ENCODE measurements at regions not wholly inside any gene's neighbourhood (a gene's known extent, or its start where the extent isn't known, plus 50 kb on each side); places are given as distances from the start of the nearest gene placed in this dataset.

DNA sequence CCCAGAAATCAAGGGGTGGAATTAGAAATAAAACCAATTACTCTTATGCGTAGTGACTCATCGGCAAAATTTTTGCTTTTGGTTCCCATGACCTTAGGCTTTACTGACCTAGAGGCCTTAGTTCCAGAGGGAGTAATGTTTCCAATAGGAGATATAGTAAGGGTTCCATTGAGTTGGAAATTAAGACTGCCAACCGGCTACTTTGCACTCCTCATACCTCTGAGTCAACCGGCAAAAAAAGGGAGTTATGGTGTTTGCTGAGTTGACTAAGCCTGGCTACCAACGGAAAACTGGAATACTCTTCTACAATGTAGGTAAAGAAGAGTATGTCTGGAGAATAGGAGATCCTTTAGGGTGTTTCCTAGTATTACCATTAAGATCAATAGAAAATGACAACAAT, 919.8 kb downstream of the CENPC start:
- Histone ChIP-seq H3K36me3 (ENCODE audit: control insufficient read depth, insufficient read depth, low read length) (no peaks in the 10 kb centered on the region), H3K4me1 (ENCODE audit: control insufficient read depth, insufficient read depth, low read length) (no peaks in the 10 kb centered on the region), H3K9me3 (ENCODE audit: control insufficient read depth, insufficient read depth, low read length) (no peaks in the 10 kb centered on the region), H3K4me3 (ENCODE audit: low read depth, low read length) (no peak overlapping the region), H3K27ac (ENCODE audit: low read depth, low read length) (no peak overlapping the region), H3K27me3 (ENCODE audit: control insufficient read depth, insufficient read depth, low read length) (no peaks in the 10 kb centered on the region)
- DNase-seq (ENCODE audit: low read depth in 4 of 6, low spot score in 6 of 6) = no peak
- no CpG with 5 or more reads among the region's 5 CpGs for WGBS (ENCODE audit: insufficient coverage)

DNA sequence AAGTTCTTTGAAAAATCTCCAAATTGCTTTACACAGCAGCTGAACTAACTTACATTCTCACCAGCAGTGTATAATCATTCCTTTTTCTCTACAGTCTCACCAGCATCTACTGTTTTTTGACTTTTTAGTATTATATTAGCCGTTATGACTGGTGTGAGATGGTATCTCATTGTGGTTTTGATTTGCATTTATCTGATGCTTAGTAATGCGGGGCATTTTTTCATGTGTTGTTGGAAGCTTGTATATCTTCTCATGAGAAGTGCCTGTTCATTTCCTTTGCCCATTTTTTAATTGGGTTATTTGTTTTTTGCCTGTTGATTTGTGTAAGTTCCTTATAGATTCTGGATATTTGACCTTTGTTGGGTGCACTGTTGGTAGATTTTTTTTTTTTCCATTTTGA, 931.7 kb downstream of the CENPC start:
- H3K27me3 ChIP-seq (ENCODE audit: control insufficient read depth, insufficient read depth, low read length) = no peaks in the 10 kb centered on the region
- WGBS (ENCODE audit: insufficient coverage) = 100% methylated on average over 1 of the region's 2 CpGs
- no peaks in the 10 kb centered on the region for H3K36me3 ChIP-seq (ENCODE audit: control insufficient read depth, insufficient read depth, low read length)
- peaks cover 2% of the 10 kb centered on the region for H3K9me3 ChIP-seq (ENCODE audit: control insufficient read depth, insufficient read depth, low read length)
- no peak overlapping the region for H3K4me3 ChIP-seq (ENCODE audit: low read depth, low read length)
- DNase-seq (ENCODE audit: low read depth in 4 of 6, low spot score in 6 of 6) = no peak
- no peak overlapping the region for H3K27ac ChIP-seq (ENCODE audit: low read depth, low read length)
- H3K4me1 ChIP-seq (ENCODE audit: control insufficient read depth, insufficient read depth, low read length) = no peaks in the 10 kb centered on the region

DNA sequence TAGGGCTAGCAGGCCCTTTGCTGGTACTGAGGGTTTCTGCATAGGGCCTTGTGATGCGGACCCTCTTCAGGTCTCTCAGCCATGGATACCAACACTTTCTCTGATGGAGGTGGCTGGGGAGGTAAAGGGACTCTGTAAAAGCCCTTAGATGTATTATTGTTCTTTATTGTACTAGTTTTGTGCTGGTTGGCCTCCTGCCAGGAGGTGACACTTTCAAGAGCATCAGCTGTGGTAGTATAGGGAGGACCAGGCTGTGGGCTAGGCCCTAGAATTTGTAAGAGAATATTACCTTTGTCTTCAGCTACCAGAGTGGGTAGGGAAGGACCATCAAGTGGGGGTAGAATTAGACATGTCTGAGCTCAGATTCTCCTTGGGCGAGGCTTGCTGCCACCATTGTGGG, 936.3 kb downstream of the CENPC start:
- no peaks in the 10 kb centered on the region for H3K36me3 ChIP-seq (ENCODE audit: control insufficient read depth, insufficient read depth, low read length)
- 100% methylated on average over 1 of the region's 2 CpGs for WGBS (ENCODE audit: insufficient coverage)
- H3K4me1 ChIP-seq (ENCODE audit: control insufficient read depth, insufficient read depth, low read length) = no peaks in the 10 kb centered on the region
- no peak overlapping the region for H3K27ac ChIP-seq (ENCODE audit: low read depth, low read length)
- H3K9me3 ChIP-seq (ENCODE audit: control insufficient read depth, insufficient read depth, low read length) = no peaks in the 10 kb centered on the region
- H3K4me3 ChIP-seq (ENCODE audit: low read depth, low read length) = no peak overlapping the region
- DNase-seq (ENCODE audit: low read depth in 4 of 6, low spot score in 6 of 6) = no peak
- no peaks in the 10 kb centered on the region for H3K27me3 ChIP-seq (ENCODE audit: control insufficient read depth, insufficient read depth, low read length)

DNA sequence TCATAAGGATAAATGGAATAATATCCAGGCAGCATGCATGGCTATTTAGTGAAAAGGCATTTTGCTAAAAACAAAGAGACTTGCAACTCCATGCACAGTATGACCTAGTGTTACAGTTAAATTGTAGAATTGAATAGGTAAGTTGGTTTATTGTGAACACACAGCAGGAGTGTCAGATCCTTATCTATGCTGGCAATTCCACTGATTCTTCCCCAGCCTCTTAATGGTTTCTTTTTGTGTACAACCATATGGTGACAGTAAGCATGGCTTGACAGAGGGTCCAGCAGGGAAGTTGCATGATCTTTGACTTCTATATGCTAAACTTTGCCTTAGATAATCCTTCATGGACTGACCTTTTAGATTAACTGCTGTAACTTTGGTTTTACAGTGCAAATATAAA, 936.6 kb upstream of the EPHA5 start:
- H3K36me3 ChIP-seq (ENCODE audit: control insufficient read depth, insufficient read depth, low read length) = no peaks in the 10 kb centered on the region
- DNase-seq (ENCODE audit: low read depth in 4 of 6, low spot score in 6 of 6) = peak in 1 of 6 donors; percentile 29
- H3K9me3 ChIP-seq (ENCODE audit: control insufficient read depth, insufficient read depth, low read length) = no peaks in the 10 kb centered on the region
- H3K4me1 ChIP-seq (ENCODE audit: control insufficient read depth, insufficient read depth, low read length) = no peaks in the 10 kb centered on the region
- no peaks in the 10 kb centered on the region for H3K27me3 ChIP-seq (ENCODE audit: control insufficient read depth, insufficient read depth, low read length)
- no peak overlapping the region for H3K4me3 ChIP-seq (ENCODE audit: low read depth, low read length)
- no peak overlapping the region for H3K27ac ChIP-seq (ENCODE audit: low read depth, low read length)

DNA sequence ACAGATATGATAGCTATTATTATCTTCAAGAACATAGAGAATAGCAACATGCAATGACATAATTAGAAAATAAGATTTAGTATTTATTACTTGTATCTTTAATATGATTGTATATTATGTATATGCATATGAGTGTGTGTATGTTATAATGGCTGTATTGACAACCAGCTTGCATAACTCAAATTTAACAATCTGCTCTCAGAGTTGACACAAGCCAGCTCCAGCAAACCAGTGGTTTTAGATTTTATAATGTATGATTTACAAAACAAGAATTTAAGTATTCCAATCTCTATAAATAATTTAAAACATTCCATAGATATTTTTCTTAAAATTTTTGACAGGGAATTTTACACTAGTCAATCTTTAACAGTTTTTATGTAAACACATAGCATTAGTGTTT, 935.9 kb upstream of the EPHA5 start:
- H3K36me3 ChIP-seq (ENCODE audit: control insufficient read depth, insufficient read depth, low read length) = no peaks in the 10 kb centered on the region
- H3K27ac ChIP-seq (ENCODE audit: low read depth, low read length) = no peak overlapping the region
- H3K27me3 ChIP-seq (ENCODE audit: control insufficient read depth, insufficient read depth, low read length) = no peaks in the 10 kb centered on the region
- no peak overlapping the region for H3K4me3 ChIP-seq (ENCODE audit: low read depth, low read length)
- H3K9me3 ChIP-seq (ENCODE audit: control insufficient read depth, insufficient read depth, low read length) = no peaks in the 10 kb centered on the region
- no peak for DNase-seq (ENCODE audit: low read depth in 4 of 6, low spot score in 6 of 6)
- no peaks in the 10 kb centered on the region for H3K4me1 ChIP-seq (ENCODE audit: control insufficient read depth, insufficient read depth, low read length)

DNA sequence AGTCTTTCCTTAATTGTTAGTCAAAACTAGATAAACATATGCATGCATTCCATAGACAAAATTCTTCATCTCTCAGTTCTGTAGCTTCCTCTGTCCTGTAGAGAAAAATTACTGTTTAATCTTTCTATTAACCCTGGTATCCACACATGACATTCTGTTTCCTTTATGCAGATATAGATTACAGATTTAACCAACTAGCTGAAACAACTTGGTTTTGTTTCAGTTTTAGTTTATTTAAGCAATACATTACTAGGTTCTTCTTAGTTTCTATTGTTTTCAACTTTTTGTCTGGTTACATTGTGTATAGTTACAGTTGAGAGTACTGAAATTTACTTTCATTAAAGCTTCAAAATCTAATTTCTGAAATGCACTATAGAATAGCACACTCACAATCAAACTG, 933.9 kb upstream of the EPHA5 start:
- no peak for DNase-seq (ENCODE audit: low read depth in 4 of 6, low spot score in 6 of 6)
- H3K4me3 ChIP-seq (ENCODE audit: low read depth, low read length) = no peak overlapping the region
- H3K4me1 ChIP-seq (ENCODE audit: control insufficient read depth, insufficient read depth, low read length) = no peaks in the 10 kb centered on the region
- H3K36me3 ChIP-seq (ENCODE audit: control insufficient read depth, insufficient read depth, low read length) = no peaks in the 10 kb centered on the region
- H3K27ac ChIP-seq (ENCODE audit: low read depth, low read length) = no peak overlapping the region
- H3K9me3 ChIP-seq (ENCODE audit: control insufficient read depth, insufficient read depth, low read length) = no peaks in the 10 kb centered on the region
- H3K27me3 ChIP-seq (ENCODE audit: control insufficient read depth, insufficient read depth, low read length) = no peaks in the 10 kb centered on the region

DNA sequence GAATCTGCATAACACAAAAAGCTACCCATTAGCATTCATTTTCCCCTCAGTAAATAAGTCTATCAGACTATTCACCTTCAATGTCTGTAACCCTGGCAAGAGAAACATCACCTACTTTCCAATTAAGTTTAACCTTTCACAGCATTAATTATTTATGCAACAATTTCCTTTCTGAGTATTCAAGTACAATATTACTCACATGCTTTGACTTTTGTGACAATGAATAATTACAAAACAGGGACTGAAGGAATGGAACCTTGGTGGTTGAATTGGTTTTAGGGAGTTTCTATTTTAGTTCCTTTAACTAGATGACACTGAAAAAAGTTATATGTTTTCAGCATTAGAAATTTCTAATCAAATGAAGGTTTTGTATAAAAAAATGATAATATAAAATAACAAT, 932.3 kb upstream of the EPHA5 start:
- Histone ChIP-seq H3K4me1 (ENCODE audit: control insufficient read depth, insufficient read depth, low read length) (no peaks in the 10 kb centered on the region), H3K4me3 (ENCODE audit: low read depth, low read length) (no peak overlapping the region), H3K27ac (ENCODE audit: low read depth, low read length) (no peak overlapping the region), H3K27me3 (ENCODE audit: control insufficient read depth, insufficient read depth, low read length) (no peaks in the 10 kb centered on the region), H3K36me3 (ENCODE audit: control insufficient read depth, insufficient read depth, low read length) (no peaks in the 10 kb centered on the region), H3K9me3 (ENCODE audit: control insufficient read depth, insufficient read depth, low read length) (no peaks in the 10 kb centered on the region)
- DNase-seq (ENCODE audit: low read depth in 4 of 6, low spot score in 6 of 6) = no peak

DNA sequence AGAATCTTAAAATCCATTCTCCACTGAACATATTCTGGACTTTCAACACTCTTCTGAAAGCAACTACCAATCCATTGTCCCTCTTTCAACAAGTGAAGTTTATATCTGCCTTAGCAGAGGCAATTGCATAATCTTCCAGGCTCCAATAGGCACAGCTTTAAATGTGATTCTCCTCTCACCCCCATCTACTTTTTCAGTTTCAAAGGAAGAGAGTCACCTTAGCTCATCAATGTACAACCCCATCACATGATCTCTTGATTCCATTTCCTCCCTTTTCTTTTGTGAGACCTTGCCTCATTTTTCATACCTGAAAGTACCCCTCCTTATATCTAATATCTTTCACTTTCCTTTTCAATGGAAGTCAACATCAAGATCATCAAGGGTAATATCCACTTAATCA, 921.7 kb upstream of the EPHA5 start:
- no peak overlapping the region for H3K4me3 ChIP-seq (ENCODE audit: low read depth, low read length)
- no peak for DNase-seq (ENCODE audit: low read depth in 4 of 6, low spot score in 6 of 6)
- no peak overlapping the region for H3K27ac ChIP-seq (ENCODE audit: low read depth, low read length)
- H3K9me3 ChIP-seq (ENCODE audit: control insufficient read depth, insufficient read depth, low read length) = no peaks in the 10 kb centered on the region
- H3K27me3 ChIP-seq (ENCODE audit: control insufficient read depth, insufficient read depth, low read length) = no peaks in the 10 kb centered on the region
- H3K36me3 ChIP-seq (ENCODE audit: control insufficient read depth, insufficient read depth, low read length) = no peaks in the 10 kb centered on the region
- H3K4me1 ChIP-seq (ENCODE audit: control insufficient read depth, insufficient read depth, low read length) = no peaks in the 10 kb centered on the region

DNA sequence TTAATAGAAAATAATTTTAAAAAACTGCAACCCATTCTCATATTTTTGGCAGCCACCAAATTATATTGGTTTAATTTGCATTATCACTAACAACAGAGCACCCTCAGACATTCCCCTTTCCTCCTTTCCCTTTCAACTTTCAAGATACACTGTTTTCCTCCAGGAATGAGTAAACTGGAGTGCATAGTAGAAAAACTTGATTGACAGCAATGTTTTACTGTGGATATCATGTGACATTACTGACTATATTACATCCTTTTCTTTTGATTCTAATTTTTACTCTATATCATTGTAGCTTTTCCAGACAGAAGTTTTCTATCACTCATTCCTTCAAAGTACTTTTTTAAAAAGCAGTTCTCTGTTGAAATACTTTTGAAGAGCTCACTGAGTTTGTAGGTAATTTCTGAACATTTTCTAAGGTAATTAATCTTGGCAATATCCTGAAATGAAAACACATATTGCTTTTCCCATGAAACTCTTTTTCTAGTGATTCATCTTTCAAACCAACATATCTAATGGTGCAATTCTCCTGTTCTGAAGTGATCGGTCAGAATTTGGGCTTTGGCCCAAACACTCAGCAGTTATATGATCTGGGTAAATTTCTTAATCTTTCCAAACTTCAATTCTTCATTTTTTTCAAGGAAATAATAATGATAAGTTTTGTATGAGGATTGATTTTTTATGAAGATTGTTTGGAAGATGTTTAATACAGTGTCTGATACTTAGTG, 920.4 kb upstream of the EPHA5 start:
- DNase-seq (ENCODE audit: low read depth in 4 of 6, low spot score in 6 of 6) = no peak
- H3K36me3 ChIP-seq (ENCODE audit: control insufficient read depth, insufficient read depth, low read length) = no peaks in the 10 kb centered on the region
- H3K27me3 ChIP-seq (ENCODE audit: control insufficient read depth, insufficient read depth, low read length) = no peaks in the 10 kb centered on the region
- no peaks in the 10 kb centered on the region for H3K9me3 ChIP-seq (ENCODE audit: control insufficient read depth, insufficient read depth, low read length)
- H3K4me3 ChIP-seq (ENCODE audit: low read depth, low read length) = no peak overlapping the region
- H3K4me1 ChIP-seq (ENCODE audit: control insufficient read depth, insufficient read depth, low read length) = no peaks in the 10 kb centered on the region
- H3K27ac ChIP-seq (ENCODE audit: low read depth, low read length) = no peak overlapping the region
- no CpG with 5 or more reads among the region's 1 CpG for WGBS (ENCODE audit: insufficient coverage)

DNA sequence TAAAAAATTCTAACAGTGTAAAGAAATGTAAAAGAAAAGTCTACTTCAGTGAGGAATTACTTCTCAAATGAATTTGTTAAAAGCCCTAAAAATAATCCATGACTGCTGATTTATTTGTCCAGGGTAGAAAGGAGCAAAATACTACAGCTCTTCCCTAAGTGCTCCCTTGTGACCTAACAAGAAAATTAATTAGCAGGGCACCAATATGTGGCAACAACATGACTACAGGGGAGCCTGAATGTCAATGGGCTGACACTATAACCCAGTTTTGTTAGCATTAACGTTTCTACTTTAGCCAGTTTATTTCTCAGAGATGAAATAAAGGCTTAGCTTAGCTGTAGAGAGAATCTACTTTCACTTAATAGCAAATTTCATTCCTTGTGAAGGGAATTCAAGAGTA, 918.9 kb upstream of the EPHA5 start:
- H3K9me3 ChIP-seq (ENCODE audit: control insufficient read depth, insufficient read depth, low read length) = no peaks in the 10 kb centered on the region
- no peak overlapping the region for H3K4me3 ChIP-seq (ENCODE audit: low read depth, low read length)
- WGBS (ENCODE audit: insufficient coverage) = no CpG with 5 or more reads among the region's 1 CpG
- H3K27me3 ChIP-seq (ENCODE audit: control insufficient read depth, insufficient read depth, low read length) = no peaks in the 10 kb centered on the region
- DNase-seq (ENCODE audit: low read depth in 4 of 6, low spot score in 6 of 6) = peak in 1 of 6 donors; percentile 5
- H3K4me1 ChIP-seq (ENCODE audit: control insufficient read depth, insufficient read depth, low read length) = no peaks in the 10 kb centered on the region
- no peaks in the 10 kb centered on the region for H3K36me3 ChIP-seq (ENCODE audit: control insufficient read depth, insufficient read depth, low read length)
- no peak overlapping the region for H3K27ac ChIP-seq (ENCODE audit: low read depth, low read length)

All from spinal cord (tissue), 9 donors.